HEK293 (cell line): ENCODE measurements at regions not wholly inside any gene's neighbourhood (a gene's known extent, or its start where the extent isn't known, plus 50 kb on each side); places are given as distances from the start of the nearest gene placed in this dataset.
"Not testable (repeated sequence)": the region's sequence is repeated elsewhere in the genome, so short reads cannot be mapped to it uniquely, and the experiment has no call there.

Source experiments
- CTCF ChIA-PET: fragments of 350-600 bp; formaldehyde crosslinking; extraction: SDS; loops from one replicate; lab custom pipeline; 2021; ENCODE audit warnings: antibody characterized with exemption; lab: Yijun Ruan, JAX
- POLR2A ChIA-PET: fragments of 300-600 bp; formaldehyde crosslinking; extraction: SDS; loops from one replicate; lab custom pipeline; 2020; ENCODE audit warnings: antibody characterized with exemption, inconsistent platforms; lab: Yijun Ruan, JAX
- H3K27ac ChIP-seq: fragments of 200-500 bp; sonication (Bioruptor generic); 2 replicates; pipeline ENCODE4 v1.5.1; 2014; ENCODE audit warnings: low read depth, low read length, control low read depth, inconsistent platforms; ENCODE audit errors: extremely low read depth
- H3K36me3 ChIP-seq, 2 experiments: fragments of 200-500 bp in 1 of 2; sonication (Bioruptor generic) in 1 of 2; 1 replicate in 1 of 2; 2 replicates in 1 of 2; pipeline ENCODE4 v1.5.1; 2014 to 2017; ENCODE audit warnings: inconsistent platforms in 2 of 2, low read length in 2 of 2; ENCODE audit not compliant: control insufficient read depth in 2 of 2, insufficient read depth in 1 of 2
- H3K4me1 ChIP-seq: fragments of 200-500 bp; sonication (Bioruptor generic); 2 replicates; pipeline ENCODE4 v1.5.1; 2014; ENCODE audit warnings: mild to moderate bottlenecking, low read length, inconsistent platforms; ENCODE audit not compliant: control insufficient read depth, insufficient read depth
- H3K4me3 ChIP-seq: 2 replicates; pipeline ENCODE4 v1.5.1; 2011; ENCODE audit warnings: low read depth, mild to moderate bottlenecking, control low read depth, low read length, moderate library complexity
- H3K9me3 ChIP-seq: fragments of 200-500 bp; sonication (Bioruptor generic); 2 replicates; pipeline ENCODE4 v1.5.1; 2014; ENCODE audit warnings: low read depth, low read length, inconsistent platforms; ENCODE audit not compliant: control insufficient read depth, insufficient read depth
- FEZF1 ChIP-seq: fragments of 450-650 bp; formaldehyde crosslinking; IDR thresholded peaks from 2 replicates; pipeline ENCODE4 v1.5.1; 2016; ENCODE audit warnings: missing biosample characterization, missing genetic modification characterization
- GLI4 ChIP-seq: fragments of 450-650 bp; formaldehyde crosslinking; IDR thresholded peaks from 2 replicates; pipeline ENCODE4 v1.5.1; 2016; ENCODE audit warnings: missing biosample characterization, missing genetic modification characterization
- GLIS1 ChIP-seq: fragments of 450-650 bp; formaldehyde crosslinking; IDR thresholded peaks from 2 replicates; pipeline ENCODE4 v1.5.1; 2016; ENCODE audit warnings: missing biosample characterization, missing genetic modification characterization
- KLF10 ChIP-seq: fragments of 450-650 bp; IDR thresholded peaks from 2 replicates; pipeline ENCODE4 v1.5.1; 2018; ENCODE audit warnings: missing biosample characterization, mild to moderate bottlenecking, missing genetic modification characterization
- SETDB1 ChIP-seq: IDR thresholded peaks from one replicate; pipeline ENCODE4 v1.6.1; 2017; ENCODE audit warnings: mild to moderate bottlenecking, low read length, moderate library complexity, mixed read lengths; ENCODE audit not compliant: insufficient read length
- SP7 ChIP-seq: fragments of 450-650 bp; formaldehyde crosslinking; IDR thresholded peaks from 2 replicates; pipeline ENCODE4 v1.5.1; 2016; ENCODE audit warnings: missing biosample characterization, missing genetic modification characterization
- YY1 ChIP-seq: fragments of 450-650 bp; formaldehyde crosslinking; IDR thresholded peaks from 2 replicates; pipeline ENCODE4 v1.5.1; 2018; ENCODE audit warnings: missing biosample characterization, missing genetic modification characterization
- ZBTB1 ChIP-seq: fragments of 450-650 bp; formaldehyde crosslinking; IDR thresholded peaks from 2 replicates; pipeline ENCODE4 v1.5.1; 2016; ENCODE audit warnings: missing biosample characterization, missing genetic modification characterization
- ZBTB7A ChIP-seq: fragments of 450-650 bp; formaldehyde crosslinking; IDR thresholded peaks from 2 replicates; pipeline ENCODE4 v1.5.1; 2016; ENCODE audit warnings: low read depth, missing biosample characterization, missing genetic modification characterization
- ZFP37 ChIP-seq: fragments of 450-650 bp; formaldehyde crosslinking; IDR thresholded peaks from 2 replicates; pipeline ENCODE4 v1.5.1; 2016; ENCODE audit warnings: missing biosample characterization, missing genetic modification characterization
- ZFP69B ChIP-seq: fragments of 450-650 bp; formaldehyde crosslinking; IDR thresholded peaks from 2 replicates; pipeline ENCODE4 v1.5.1; 2016; ENCODE audit warnings: missing biosample characterization, missing genetic modification characterization
- ZNF132 ChIP-seq: fragments of 450-650 bp; formaldehyde crosslinking; IDR thresholded peaks from 2 replicates; pipeline ENCODE4 v1.5.1; 2017; ENCODE audit warnings: missing biosample characterization, missing genetic modification characterization, borderline replicate concordance
- ZNF148 ChIP-seq: fragments of 450-650 bp; formaldehyde crosslinking; IDR thresholded peaks from 2 replicates; pipeline ENCODE4 v1.5.0; 2017; ENCODE audit warnings: missing biosample characterization, missing genetic modification characterization, borderline replicate concordance
- ZNF175 ChIP-seq: fragments of 450-650 bp; formaldehyde crosslinking; IDR thresholded peaks from 2 replicates; pipeline ENCODE4 v1.5.1; 2016; ENCODE audit warnings: missing biosample characterization, missing genetic modification characterization
- ZNF184 ChIP-seq: fragments of 450-650 bp; IDR thresholded peaks from 2 replicates; pipeline ENCODE4 v1.5.1; 2018; ENCODE audit warnings: missing biosample characterization, mild to moderate bottlenecking, missing genetic modification characterization
- ZNF239 ChIP-seq: fragments of 450-650 bp; formaldehyde crosslinking; IDR thresholded peaks from 2 replicates; pipeline ENCODE4 v1.5.1; 2016; ENCODE audit warnings: missing biosample characterization, missing genetic modification characterization
- ZNF473 ChIP-seq: fragments of 450-650 bp; formaldehyde crosslinking; IDR thresholded peaks from 2 replicates; pipeline ENCODE4 v1.5.1; 2017; ENCODE audit warnings: missing biosample characterization, missing genetic modification characterization
- ZNF514 ChIP-seq: fragments of 450-650 bp; formaldehyde crosslinking; IDR thresholded peaks from 2 replicates; pipeline ENCODE4 v1.5.1; 2016; ENCODE audit warnings: missing biosample characterization, missing genetic modification characterization
- ZNF544 ChIP-seq: fragments of 450-650 bp; formaldehyde crosslinking; IDR thresholded peaks from 2 replicates; pipeline ENCODE4 v1.5.0; 2017; ENCODE audit warnings: missing biosample characterization, missing genetic modification characterization
- ZNF548 ChIP-seq: fragments of 450-650 bp; formaldehyde crosslinking; IDR thresholded peaks from 2 replicates; pipeline ENCODE4 v1.5.1; 2016; ENCODE audit warnings: missing biosample characterization, missing genetic modification characterization
- ZNF549 ChIP-seq: fragments of 450-650 bp; IDR thresholded peaks from 2 replicates; pipeline ENCODE4 v1.5.1; 2018; ENCODE audit warnings: missing biosample characterization, missing genetic modification characterization, mild to moderate bottlenecking, inconsistent platforms, moderate library complexity
- ZNF571 ChIP-seq: fragments of 450-650 bp; formaldehyde crosslinking; IDR thresholded peaks from 2 replicates; pipeline ENCODE4 v1.5.0; 2017; ENCODE audit warnings: missing biosample characterization, missing genetic modification characterization
- ZNF580 ChIP-seq: fragments of 450-650 bp; formaldehyde crosslinking; IDR thresholded peaks from 2 replicates; pipeline ENCODE4 v1.5.1; 2016; ENCODE audit warnings: missing biosample characterization, missing genetic modification characterization
- ZNF624 ChIP-seq: fragments of 450-650 bp; formaldehyde crosslinking; IDR thresholded peaks from 2 replicates; pipeline ENCODE4 v1.5.1; 2017; ENCODE audit warnings: missing biosample characterization, missing genetic modification characterization
- ZNF664 ChIP-seq: fragments of 450-650 bp; formaldehyde crosslinking; IDR thresholded peaks from 2 replicates; pipeline ENCODE4 v1.5.1; 2016; ENCODE audit warnings: missing biosample characterization, missing genetic modification characterization
- ZNF747 ChIP-seq: fragments of 450-650 bp; formaldehyde crosslinking; IDR thresholded peaks from 2 replicates; pipeline ENCODE4 v1.5.1; 2016; ENCODE audit warnings: missing biosample characterization, missing genetic modification characterization
- ZNF837 ChIP-seq: fragments of 450-650 bp; formaldehyde crosslinking; IDR thresholded peaks from 2 replicates; pipeline ENCODE4 v1.5.1; 2016; ENCODE audit warnings: missing biosample characterization, missing genetic modification characterization
- ZSCAN23 ChIP-seq: fragments of 450-650 bp; formaldehyde crosslinking; IDR thresholded peaks from 2 replicates; pipeline ENCODE4 v1.5.1; 2016; ENCODE audit warnings: missing biosample characterization, missing genetic modification characterization
- TF ChIP-seq, protein P1 (sequence below): fragments of 450-650 bp; formaldehyde crosslinking; IDR thresholded peaks from 2 replicates; pipeline ENCODE4 v1.5.1; 2016; ENCODE audit warnings: missing biosample characterization, missing genetic modification characterization
- TF ChIP-seq, protein P2 (sequence below): fragments of 450-650 bp; formaldehyde crosslinking; IDR thresholded peaks from 2 replicates; pipeline ENCODE4 v1.5.1; 2016; ENCODE audit warnings: missing biosample characterization, missing genetic modification characterization

- TF ChIP-seq ZNF239 (tag by site-specific recombination) (no peak), ZNF549 (no peak), ZNF837 (tag by site-specific recombination) (no peak), ZFP37 (tag by site-specific recombination) (no peak)
Measured at GRCh38 chr13:53110181-53110580, 81.6 kb downstream of the OLFM4 start (continued).

- Histone ChIP-seq H3K4me3 (no peak overlapping the region), H3K27ac (no peak overlapping the region), H3K9me3 (no peaks in the 10 kb centered on the region), H3K36me3 (no peaks in the 10 kb centered on the region), H3K4me1 (no peaks in the 10 kb centered on the region)
- CTCF ChIA-PET: no interaction called here
- no peak for TF ChIP-seq ZNF132 (tag by site-specific recombination)
- TF ChIP-seq YY1 (tag by site-specific recombination): no peak
- no peak for TF ChIP-seq ZNF184
- no peak for TF ChIP-seq ZBTB1 (tag by site-specific recombination)
- no peak for TF ChIP-seq ZNF664 (tag by site-specific recombination)
- no peak for TF ChIP-seq ZNF148 (tag by site-specific recombination)
- TF ChIP-seq GLIS1 (tag by site-specific recombination): no peak
- TF ChIP-seq ZNF544 (tag by site-specific recombination): no peak
- TF ChIP-seq ZNF837 (tag by site-specific recombination): no peak
- no peak for TF ChIP-seq ZNF580 (tag by site-specific recombination)
- no peak for TF ChIP-seq ZFP69B
- no peak for TF ChIP-seq FEZF1 (tag by site-specific recombination)
- TF ChIP-seq, protein P1, sequence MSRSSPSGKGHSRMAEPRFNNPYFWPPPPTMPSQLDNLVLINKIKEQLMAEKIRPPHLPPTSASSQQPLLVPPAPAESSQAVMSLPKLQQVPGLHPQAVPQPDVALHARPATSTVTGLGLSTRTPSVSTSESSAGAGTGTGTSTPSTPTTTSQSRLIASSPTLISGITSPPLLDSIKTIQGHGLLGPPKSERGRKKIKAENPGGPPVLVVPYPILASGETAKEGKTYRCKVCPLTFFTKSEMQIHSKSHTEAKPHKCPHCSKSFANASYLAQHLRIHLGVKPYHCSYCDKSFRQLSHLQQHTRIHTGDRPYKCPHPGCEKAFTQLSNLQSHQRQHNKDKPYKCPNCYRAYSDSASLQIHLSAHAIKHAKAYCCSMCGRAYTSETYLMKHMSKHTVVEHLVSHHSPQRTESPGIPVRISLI (tag by site-specific recombination): no peak
- TF ChIP-seq, all 188 proteins: peak for 0
- POLR2A ChIA-PET: no interaction called here
Measured at GRCh38 chr13:53110614-53111013, 82.0 kb downstream of the OLFM4 start.

- H3K9me3 ChIP-seq: no peaks in the 10 kb centered on the region
- TF ChIP-seq ZNF571 (tag by site-specific recombination): no peak
- no peak for TF ChIP-seq ZSCAN23
- TF ChIP-seq SP7: no peak
- TF ChIP-seq KLF10 (tag by site-specific recombination): no peak
- TF ChIP-seq ZNF473 (tag by site-specific recombination): no peak
- no peak for TF ChIP-seq ZNF175 (tag by site-specific recombination)
- TF ChIP-seq ZNF747 (tag by site-specific recombination): no peak
- no peak for TF ChIP-seq ZNF624
- TF ChIP-seq ZBTB7A (tag by site-specific recombination): no peak
- no peak for TF ChIP-seq GLI4
- no peak for TF ChIP-seq ZNF514
- TF ChIP-seq, protein P2, sequence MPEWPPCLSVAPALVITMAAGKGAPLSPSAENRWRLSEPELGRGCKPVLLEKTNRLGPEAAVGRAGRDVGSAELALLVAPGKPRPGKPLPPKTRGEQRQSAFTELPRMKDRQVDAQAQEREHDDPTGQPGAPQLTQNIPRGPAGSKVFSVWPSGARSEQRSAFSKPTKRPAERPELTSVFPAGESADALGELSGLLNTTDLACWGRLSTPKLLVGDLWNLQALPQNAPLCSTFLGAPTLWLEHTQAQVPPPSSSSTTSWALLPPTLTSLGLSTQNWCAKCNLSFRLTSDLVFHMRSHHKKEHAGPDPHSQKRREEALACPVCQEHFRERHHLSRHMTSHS (tag by site-specific recombination): no peak
- no peak for TF ChIP-seq ZNF548 (tag by site-specific recombination)
- TF ChIP-seq SETDB1: no peak
- TF ChIP-seq, all 188 proteins: peak for 0
- Histone ChIP-seq H3K36me3 (no peaks in the 10 kb centered on the region), H3K27ac (no peak overlapping the region), H3K4me1 (no peaks in the 10 kb centered on the region), H3K4me3 (no peak overlapping the region)
- ChIA-PET POLR2A (no interaction called here), CTCF (no interaction called here)
Measured at GRCh38 chr13:53112522-53112921, 83.9 kb downstream of the OLFM4 start.

GRCh38 chr13:53117048-53117447 lies 88.4 kb downstream of the OLFM4 start:
- H3K36me3 ChIP-seq, CTCF ChIA-PET, H3K4me3 ChIP-seq, H3K27ac ChIP-seq, POLR2A ChIA-PET, H3K9me3 ChIP-seq, H3K4me1 ChIP-seq: not testable (repeated sequence)
